ENCODE measurements at regions not wholly inside any gene's neighbourhood (a gene's known extent, or its start where the extent isn't known, plus 50 kb on each side); places are given as distances from the start of the nearest gene placed in this dataset.
"Not testable (repeated sequence)": the region's sequence is repeated elsewhere in the genome, so short reads cannot be mapped to it uniquely, and the experiment has no call there.

GRCh38 chr6:134415656-134416055 is 97.7 kb upstream of the SGK1 start:
- DNase-seq = no peak

- DNase-seq = no peak
These were observed 97.3 kb upstream of the SGK1 start for GRCh38 chr6:134415194-134415593.

- no peak for DNase-seq
These were observed 96.9 kb upstream of the SGK1 start for GRCh38 chr6:134414793-134415192.

GRCh38 chr6:134413241-134413643 is 95.3 kb upstream of the SGK1 start:
- DNase-seq = no peak

GRCh38 chr6:134410541-134410940 is 92.6 kb upstream of the SGK1 start:
- DNase-seq = no peak

GRCh38 chr6:134407791-134408190 is 89.9 kb upstream of the SGK1 start:
- DNase-seq = no peak

GRCh38 chr6:134406311-134406710 is 88.4 kb upstream of the SGK1 start:
- no peak for DNase-seq

GRCh38 chr6:134405386-134406087 is 87.6 kb upstream of the SGK1 start:
- no peak for DNase-seq

GRCh38 chr6:134403312-134403711 is 85.4 kb upstream of the SGK1 start:
- not testable (repeated sequence) for DNase-seq

GRCh38 chr6:134402372-134402984 is 84.6 kb upstream of the SGK1 start:
- no peak for DNase-seq

- DNase-seq = no peak
These were observed 83.0 kb upstream of the SGK1 start for GRCh38 chr6:134400941-134401340.

- peak; percentile 56 for DNase-seq
These were observed 80.5 kb upstream of the SGK1 start for GRCh38 chr6:134398453-134398852.

- no peak for DNase-seq
These were observed 79.8 kb upstream of the SGK1 start for GRCh38 chr6:134397676-134398075.

GRCh38 chr6:134394905-134395304 is 77.0 kb upstream of the SGK1 start:
- no peak for DNase-seq

GRCh38 chr6:134394208-134394607 is 76.3 kb upstream of the SGK1 start:
- no peak for DNase-seq

- DNase-seq = no peak
These were observed 73.3 kb upstream of the SGK1 start for GRCh38 chr6:134391205-134391604.

GRCh38 chr6:134389658-134390057 is 71.7 kb upstream of the SGK1 start:
- no peak for DNase-seq

- no peak for DNase-seq
These were observed 71.2 kb upstream of the SGK1 start for GRCh38 chr6:134389129-134389528.

- DNase-seq = not testable (repeated sequence)
These were observed 68.6 kb upstream of the SGK1 start for GRCh38 chr6:134386482-134386881.

GRCh38 chr6:134381959-134382358 is 64.0 kb upstream of the SGK1 start:
- DNase-seq = no peak

GRCh38 chr6:134379599-134379998 is 61.7 kb upstream of the SGK1 start:
- peak; percentile 16 for DNase-seq

GRCh38 chr6:134379076-134379475 is 61.2 kb upstream of the SGK1 start:
- DNase-seq = peak; percentile 77

- no peak for DNase-seq
These were observed 60.5 kb upstream of the SGK1 start for GRCh38 chr6:134378426-134378825.

- peak; percentile 28 for DNase-seq
These were observed 58.9 kb upstream of the SGK1 start for GRCh38 chr6:134376785-134377184.

- no peak for DNase-seq
These were observed 57.3 kb upstream of the SGK1 start for GRCh38 chr6:134375220-134375580.

Data from activated CD4-positive, alpha-beta T cell treated with anti-CD3 and anti-CD28 coated beads, Interleukin-10, Interleukin-2, amounts not matched to agents 100 ng/mL and 50 ng/mL, durations not matched to agents 16 hours and 8 hours (primary cell).